CD4-positive, alpha-beta memory T cell (primary cell): ENCODE measurements at regions not wholly inside any gene's neighbourhood (a gene's known extent, or its start where the extent isn't known, plus 50 kb on each side); places are given as distances from the start of the nearest gene placed in this dataset.

ENCODE experiments used
- CTCF ChIA-PET: fragments of 350-600 bp; sonication (Branson Sonifier 250); formaldehyde crosslinking; loops from one replicate; lab custom pipeline; 2021; ENCODE audit warnings: inconsistent platforms; ENCODE audit not compliant: partially characterized antibody; lab: Charles Lee
- POLR2A ChIA-PET: fragments of 350-600 bp; sonication (Branson Sonifier 250); formaldehyde crosslinking; loops from one replicate; lab custom pipeline; 2021; ENCODE audit not compliant: partially characterized antibody; lab: Charles Lee
- DNase-seq, 5 donors: peaks; one replicate each; pipeline versions ENCODE4 v3.0.0 to v3.0.0-alpha.2; 2020 to 2022; ENCODE audit warnings: mixed read lengths in 1 of 5
- H3K27ac ChIP-seq: one replicate; pipeline ENCODE4 v1.7.0; 2013; ENCODE audit warnings: low read depth, low read length
- H3K27me3 ChIP-seq: 2 replicates; pipeline ENCODE4 v1.7.0; 2013; ENCODE audit warnings: mild to moderate bottlenecking, low read length, moderate library complexity; ENCODE audit not compliant: insufficient read depth
- H3K36me3 ChIP-seq: 2 replicates; pipeline ENCODE4 v1.7.0; 2013; ENCODE audit warnings: mild to moderate bottlenecking, low read length, moderate library complexity; ENCODE audit not compliant: insufficient read depth
- H3K4me1 ChIP-seq: 2 replicates; pipeline ENCODE4 v1.7.0; 2013; ENCODE audit warnings: mild to moderate bottlenecking, low read length, moderate library complexity; ENCODE audit not compliant: insufficient read depth
- H3K4me3 ChIP-seq, 2 donors: one replicate each; pipeline ENCODE4 v1.7.0; 2013; ENCODE audit warnings: low read length in 2 of 2, mild to moderate bottlenecking in 1 of 2
- H3K9me3 ChIP-seq, 2 donors: one replicate each; pipeline ENCODE4 v1.7.0; 2013; ENCODE audit warnings: low read length in 2 of 2, control low read depth in 1 of 2; ENCODE audit not compliant: control insufficient read depth in 1 of 2
- H3K27ac Mint-ChIP-seq, 7 donors: one replicate each; pipeline ENCODE4 v1.8.0; 2020 to 2021; ENCODE audit warnings: mixed read lengths in 7 of 7, mild to moderate bottlenecking in 6 of 7, inconsistent platforms in 3 of 7, moderate library complexity in 3 of 7
- H3K27me3 Mint-ChIP-seq, 2 donors: one replicate each; pipeline ENCODE4 v1.8.0; 2020 to 2021; ENCODE audit warnings: mixed read lengths in 2 of 2
- H3K36me3 Mint-ChIP-seq, 2 donors: one replicate each; pipeline ENCODE4 v1.8.0; 2020 to 2021; ENCODE audit warnings: mixed read lengths in 2 of 2, inconsistent platforms in 1 of 2, mild to moderate bottlenecking in 1 of 2
- H3K4me1 Mint-ChIP-seq, 4 donors: one replicate each; pipeline ENCODE4 v1.8.0; 2020 to 2021; ENCODE audit warnings: mixed read lengths in 4 of 4, mild to moderate bottlenecking in 1 of 4
- H3K4me3 Mint-ChIP-seq, 8 donors: one replicate each; pipeline ENCODE4 v1.8.0; 2020 to 2021; ENCODE audit warnings: mixed read lengths in 8 of 8, mild to moderate bottlenecking in 7 of 8, moderate library complexity in 6 of 8, inconsistent platforms in 3 of 8
- H3K9me3 Mint-ChIP-seq, 8 donors: one replicate each; pipeline ENCODE4 v1.8.0; 2020 to 2021; ENCODE audit warnings: mixed read lengths in 8 of 8, mild to moderate bottlenecking in 5 of 8, inconsistent platforms in 3 of 8, moderate library complexity in 1 of 8
- intact Hi-C: fragments of 100-400 bp; cut with micrococcal nuclease; formaldehyde crosslinking; loops from one replicate; pipeline ENCODE4 v1.15.1; 2023

DNA sequence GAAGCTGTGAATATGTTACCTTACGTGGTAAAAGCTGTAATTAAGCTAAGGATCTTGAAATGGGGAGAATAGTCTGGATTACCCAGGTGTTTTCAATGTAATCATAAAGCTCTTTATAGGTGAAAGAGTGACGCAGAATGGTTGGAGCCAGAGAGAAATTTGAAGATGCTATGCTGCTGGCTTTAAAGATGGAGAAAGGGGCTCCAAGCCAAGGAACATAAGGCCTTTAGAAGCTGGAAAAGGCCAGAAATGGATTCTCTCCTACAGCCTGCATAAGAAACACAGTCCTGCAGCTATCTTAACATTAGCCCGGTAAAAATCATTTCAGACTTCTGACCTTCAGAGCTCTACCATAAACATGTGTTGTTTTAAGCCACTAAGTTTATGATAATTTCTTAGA lies 243.3 kb upstream of the VLDLR start:
- H3K4me1 Mint-ChIP-seq, result no peaks in the 10 kb centered on the region
- no peak overlapping the region for H3K27ac ChIP-seq
- no peaks in the 10 kb centered on the region for H3K36me3 ChIP-seq
- ChIA-PET CTCF (no interaction called here), POLR2A (no interaction called here)
- no peak overlapping the region for H3K4me3 ChIP-seq
- no peak for DNase-seq
- H3K9me3 Mint-ChIP-seq, result peaks cover 0 to 5% (median 3%) of the 10 kb centered on the region in 8 donors
- no peak overlapping the region for H3K4me3 Mint-ChIP-seq
- intact Hi-C loops, result no loop called here
- H3K36me3 Mint-ChIP-seq, result no peaks in the 10 kb centered on the region
- H3K9me3 ChIP-seq, result no peaks in the 10 kb centered on the region
- no peaks in the 10 kb centered on the region for H3K27me3 ChIP-seq
- peaks cover 1 to 8% of the 10 kb centered on the region in 2 donors for H3K27me3 Mint-ChIP-seq
- no peaks in the 10 kb centered on the region for H3K4me1 ChIP-seq
- H3K27ac Mint-ChIP-seq, result no peak overlapping the region

DNA sequence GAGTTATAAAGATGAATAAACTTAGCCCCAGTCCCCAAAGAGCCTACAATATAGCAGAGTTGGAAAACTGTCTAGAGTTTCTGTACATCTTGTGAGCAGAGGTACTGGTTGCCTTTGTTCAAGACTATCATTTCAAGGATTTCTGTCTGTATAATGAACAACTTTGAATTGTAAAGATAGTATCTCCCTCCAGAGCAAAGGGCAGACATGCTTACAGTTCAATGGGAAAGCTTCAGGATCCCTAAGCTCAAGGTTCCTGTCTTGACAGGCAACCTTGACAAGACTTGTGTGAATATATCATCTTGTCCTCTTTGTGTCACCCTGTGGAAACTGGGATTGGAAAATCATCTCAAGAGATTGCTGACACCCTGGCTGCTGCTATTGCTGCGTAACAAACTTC lies 242.8 kb upstream of the VLDLR start:
- POLR2A ChIA-PET, result no interaction called here

DNA sequence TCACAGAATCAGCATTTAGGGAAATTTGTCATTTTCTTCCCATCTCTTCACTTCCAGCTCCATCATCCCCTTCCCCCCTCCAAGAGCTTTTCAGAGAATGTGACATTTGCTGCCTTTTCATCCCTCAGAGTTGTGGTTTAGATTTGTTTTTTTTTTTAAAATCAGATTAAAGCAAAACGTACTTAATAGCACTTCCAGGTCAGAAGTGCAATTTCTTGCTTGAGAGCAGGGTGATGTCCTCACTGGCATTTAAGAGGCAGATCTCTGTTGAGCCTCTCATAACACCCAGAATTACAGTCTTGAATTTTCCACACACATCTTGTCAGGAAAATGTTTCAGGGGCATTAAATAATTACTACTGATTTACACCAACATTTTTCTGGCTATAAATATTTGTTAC lies 236.8 kb upstream of the VLDLR start:
- H3K9me3 Mint-ChIP-seq, result peaks cover 0 to 6% (median 0%) of the 10 kb centered on the region in 8 donors
- no peak overlapping the region for H3K4me3 Mint-ChIP-seq
- H3K4me1 ChIP-seq, result no peaks in the 10 kb centered on the region
- H3K27ac ChIP-seq, result no peak overlapping the region
- intact Hi-C loops, result no loop called here
- H3K36me3 Mint-ChIP-seq, result peaks cover 0 to 3% of the 10 kb centered on the region in 2 donors
- H3K27ac Mint-ChIP-seq, result no peak overlapping the region
- H3K4me3 ChIP-seq, result no peak overlapping the region
- peaks cover 5 to 18% of the 10 kb centered on the region in 2 donors for H3K27me3 Mint-ChIP-seq
- DNase-seq, result no peak
- H3K9me3 ChIP-seq, result no peaks in the 10 kb centered on the region
- POLR2A ChIA-PET, result no interaction called here
- CTCF ChIA-PET, result no interaction called here
- H3K4me1 Mint-ChIP-seq, result no peaks in the 10 kb centered on the region
- no peaks in the 10 kb centered on the region for H3K36me3 ChIP-seq
- no peaks in the 10 kb centered on the region for H3K27me3 ChIP-seq

More for the DNA sequence above, 242.8 kb upstream of the VLDLR start:
- no peaks in the 10 kb centered on the region for H3K36me3 ChIP-seq
- peaks cover 1 to 8% of the 10 kb centered on the region in 2 donors for H3K27me3 Mint-ChIP-seq
- no peaks in the 10 kb centered on the region for H3K27me3 ChIP-seq
- no peak overlapping the region for H3K4me3 Mint-ChIP-seq
- H3K27ac Mint-ChIP-seq, result no peak overlapping the region
- no peak overlapping the region for H3K27ac ChIP-seq
- H3K4me3 ChIP-seq, result no peak overlapping the region
- H3K4me1 ChIP-seq, result no peaks in the 10 kb centered on the region
- no peaks in the 10 kb centered on the region for H3K9me3 ChIP-seq
- CTCF ChIA-PET, result no interaction called here
- no peaks in the 10 kb centered on the region for H3K4me1 Mint-ChIP-seq
- intact Hi-C loops, result no loop called here
- peaks cover 0 to 2% (median under 1%) of the 10 kb centered on the region in 8 donors for H3K9me3 Mint-ChIP-seq
- H3K36me3 Mint-ChIP-seq, result no peaks in the 10 kb centered on the region
- no peak for DNase-seq

DNA sequence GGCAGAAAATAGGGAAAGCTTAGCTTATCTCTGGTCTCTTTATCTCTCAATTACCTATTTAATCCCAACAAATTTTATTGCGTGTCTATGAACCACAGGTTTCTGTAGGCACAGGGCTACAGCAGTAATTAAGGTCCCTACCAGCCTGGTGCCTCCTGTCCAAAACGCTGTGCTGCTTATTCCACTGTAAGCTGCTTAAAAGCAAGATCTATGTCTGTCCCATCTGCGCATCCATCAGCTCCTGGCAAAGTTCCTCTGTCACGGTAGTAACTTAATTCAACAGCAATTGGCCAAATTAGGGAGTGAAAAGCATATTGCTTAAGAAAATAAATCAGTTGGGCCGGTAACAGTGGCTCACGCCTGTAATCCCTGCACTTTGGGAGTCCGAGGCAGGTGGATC lies 235.8 kb upstream of the VLDLR start:
- H3K9me3 Mint-ChIP-seq, result peaks cover 0 to 6% (median 0%) of the 10 kb centered on the region in 8 donors
- peaks cover 0 to 3% of the 10 kb centered on the region in 2 donors for H3K36me3 Mint-ChIP-seq
- H3K27me3 ChIP-seq, result no peaks in the 10 kb centered on the region
- no peak overlapping the region for H3K27ac Mint-ChIP-seq
- DNase-seq, result no peak
- no peaks in the 10 kb centered on the region for H3K9me3 ChIP-seq
- H3K27ac ChIP-seq, result no peak overlapping the region
- no peaks in the 10 kb centered on the region for H3K4me1 Mint-ChIP-seq
- no peak overlapping the region for H3K4me3 Mint-ChIP-seq
- no peak overlapping the region for H3K4me3 ChIP-seq
- intact Hi-C loops, result no loop called here
- no peaks in the 10 kb centered on the region for H3K4me1 ChIP-seq
- H3K27me3 Mint-ChIP-seq, result peaks cover 5 to 17% of the 10 kb centered on the region in 2 donors
- ChIA-PET POLR2A (no interaction called here), CTCF (no interaction called here)
- H3K36me3 ChIP-seq, result no peaks in the 10 kb centered on the region

DNA sequence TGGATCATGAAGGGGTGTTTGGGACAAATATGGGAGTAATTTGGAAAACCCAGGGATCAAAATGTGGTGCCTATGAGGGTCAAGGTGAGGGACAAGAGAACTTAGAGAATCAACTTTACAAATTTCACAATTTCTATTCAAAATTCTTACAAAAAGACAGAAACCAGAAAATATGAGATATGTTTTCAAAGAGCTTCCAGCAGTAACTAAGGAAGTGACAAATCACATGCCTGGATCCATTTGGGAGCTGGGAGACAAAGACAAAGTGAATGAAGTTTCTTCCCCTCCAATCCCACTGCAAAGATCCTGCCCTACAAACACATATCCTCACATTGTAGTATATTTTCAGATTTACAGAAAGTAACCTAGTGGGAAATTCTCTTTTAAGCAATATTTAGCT lies 235.0 kb upstream of the VLDLR start:
- peaks cover 0 to 3% of the 10 kb centered on the region in 2 donors for H3K36me3 Mint-ChIP-seq
- H3K4me1 Mint-ChIP-seq, result no peaks in the 10 kb centered on the region
- H3K9me3 Mint-ChIP-seq, result peaks cover 0 to 6% (median 0%) of the 10 kb centered on the region in 8 donors
- H3K36me3 ChIP-seq, result no peaks in the 10 kb centered on the region
- H3K4me3 ChIP-seq, result no peak overlapping the region
- no peak for DNase-seq
- intact Hi-C loops, result no loop called here
- ChIA-PET CTCF (no interaction called here), POLR2A (no interaction called here)
- H3K9me3 ChIP-seq, result no peaks in the 10 kb centered on the region
- H3K4me3 Mint-ChIP-seq, result peak overlapping the region in 1 of 8 donors; percentile 31
- no peaks in the 10 kb centered on the region for H3K4me1 ChIP-seq
- H3K27ac ChIP-seq, result no peak overlapping the region
- H3K27ac Mint-ChIP-seq, result no peak overlapping the region
- H3K27me3 ChIP-seq, result no peaks in the 10 kb centered on the region
- peaks cover 5 to 14% of the 10 kb centered on the region in 2 donors for H3K27me3 Mint-ChIP-seq

DNA sequence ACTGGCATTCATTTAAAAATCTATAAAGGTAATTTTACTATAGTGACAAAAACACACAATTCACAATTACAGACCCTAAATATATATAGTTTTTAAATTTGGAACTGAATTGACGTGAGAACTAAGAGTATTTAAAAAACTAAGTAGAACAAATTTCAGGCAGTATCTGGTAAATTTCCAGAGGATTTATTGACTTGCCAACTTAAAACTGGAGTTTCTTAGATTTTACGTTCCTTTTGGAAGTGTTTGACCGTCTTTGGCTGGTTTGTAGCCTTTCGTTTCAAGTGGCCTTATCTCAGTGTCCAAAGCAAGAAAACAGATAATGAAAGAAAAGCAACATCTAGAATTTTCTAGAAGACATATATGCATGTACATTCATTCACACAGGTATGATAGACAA lies 234.4 kb upstream of the VLDLR start:
- Histone ChIP-seq H3K4me3 (no peak overlapping the region), H3K36me3 (no peaks in the 10 kb centered on the region), H3K27me3 (no peaks in the 10 kb centered on the region), H3K27ac (no peak overlapping the region), H3K9me3 (no peaks in the 10 kb centered on the region), H3K4me1 (no peaks in the 10 kb centered on the region)
- peaks cover 0 to 3% of the 10 kb centered on the region in 2 donors for H3K36me3 Mint-ChIP-seq
- POLR2A ChIA-PET, result no interaction called here
- peaks cover 0 to 5% (median 0%) of the 10 kb centered on the region in 8 donors for H3K9me3 Mint-ChIP-seq
- intact Hi-C loops, result no loop called here
- no peak overlapping the region for H3K27ac Mint-ChIP-seq
- no peak for DNase-seq
- no peak overlapping the region for H3K4me3 Mint-ChIP-seq
- no peaks in the 10 kb centered on the region for H3K4me1 Mint-ChIP-seq
- peaks cover 5 to 12% of the 10 kb centered on the region in 2 donors for H3K27me3 Mint-ChIP-seq
- CTCF ChIA-PET, result no interaction called here

DNA sequence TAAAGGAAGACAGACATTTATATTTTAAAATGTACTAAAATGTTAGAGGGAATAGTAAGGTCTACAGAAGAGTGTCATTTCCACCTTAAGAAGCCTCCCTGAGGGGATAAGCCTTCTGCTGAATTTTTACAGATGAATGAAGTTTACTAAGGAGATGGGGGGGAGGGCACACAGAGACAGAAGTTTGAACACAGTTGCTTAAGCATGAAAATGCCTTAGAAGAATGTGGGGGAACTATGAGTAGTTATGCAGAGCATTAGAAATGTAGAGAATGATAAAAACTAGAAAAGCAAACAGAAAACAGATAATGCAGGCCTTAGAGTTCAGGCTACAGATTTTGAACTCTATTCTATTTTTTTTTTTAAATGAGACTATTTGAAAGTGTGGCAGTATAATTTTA lies 232.2 kb upstream of the VLDLR start:
- H3K36me3 Mint-ChIP-seq, result peaks cover 0 to 3% of the 10 kb centered on the region in 2 donors
- no peaks in the 10 kb centered on the region for H3K4me1 Mint-ChIP-seq
- DNase-seq, result no peak
- no peaks in the 10 kb centered on the region for H3K27me3 ChIP-seq
- ChIA-PET POLR2A (no interaction called here), CTCF (no interaction called here)
- no peak overlapping the region for H3K27ac ChIP-seq
- no peaks in the 10 kb centered on the region for H3K36me3 ChIP-seq
- H3K9me3 ChIP-seq, result no peaks in the 10 kb centered on the region
- no peak overlapping the region for H3K4me3 ChIP-seq
- no peak overlapping the region for H3K27ac Mint-ChIP-seq
- no peak overlapping the region for H3K4me3 Mint-ChIP-seq
- H3K4me1 ChIP-seq, result no peaks in the 10 kb centered on the region
- H3K9me3 Mint-ChIP-seq, result peaks cover 0 to 5% (median 0%) of the 10 kb centered on the region in 8 donors
- intact Hi-C loops, result no loop called here
- H3K27me3 Mint-ChIP-seq, result peaks cover 3 to 10% of the 10 kb centered on the region in 2 donors

DNA sequence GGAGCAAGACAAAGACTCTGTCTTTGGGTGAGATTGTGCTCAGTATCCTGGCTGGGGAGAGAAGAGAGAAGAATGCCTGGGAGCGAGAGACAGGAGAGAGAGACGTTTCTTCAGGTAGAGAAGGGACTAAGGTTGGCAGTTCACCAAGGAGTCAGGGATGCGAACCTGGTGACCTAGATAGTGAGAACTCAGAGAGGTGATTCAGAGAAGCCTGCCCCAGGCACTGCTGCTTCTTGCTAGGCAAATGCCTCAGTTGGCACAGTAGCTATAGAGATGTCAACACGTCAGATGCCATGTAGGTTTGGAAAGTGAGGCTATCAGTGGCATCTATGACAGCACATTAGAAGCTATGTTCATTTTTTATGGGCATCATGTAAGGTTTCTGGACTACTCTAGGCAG lies 231.6 kb upstream of the VLDLR start:
- Histone ChIP-seq H3K4me1 (no peaks in the 10 kb centered on the region), H3K9me3 (no peaks in the 10 kb centered on the region), H3K36me3 (no peaks in the 10 kb centered on the region), H3K27me3 (no peaks in the 10 kb centered on the region), H3K27ac (no peak overlapping the region), H3K4me3 (no peak overlapping the region)
- intact Hi-C loops, result no loop called here
- peaks cover 0 to 3% of the 10 kb centered on the region in 2 donors for H3K36me3 Mint-ChIP-seq
- peaks cover 0 to 5% (median 0%) of the 10 kb centered on the region in 8 donors for H3K9me3 Mint-ChIP-seq
- H3K4me1 Mint-ChIP-seq, result no peaks in the 10 kb centered on the region
- ChIA-PET POLR2A (no interaction called here), CTCF (no interaction called here)
- H3K27me3 Mint-ChIP-seq, result peaks cover 0 to 10% of the 10 kb centered on the region in 2 donors
- H3K27ac Mint-ChIP-seq, result no peak overlapping the region
- DNase-seq, result no peak
- H3K4me3 Mint-ChIP-seq, result no peak overlapping the region
